T-helper 9 cell (primary cell): ENCODE measurements at regions not wholly inside any gene's neighbourhood (a gene's known extent, or its start where the extent isn't known, plus 50 kb on each side); places are given as distances from the start of the nearest gene placed in this dataset.
"Not testable (repeated sequence)": the region's sequence is repeated elsewhere in the genome, so short reads cannot be mapped to it uniquely, and the experiment has no call there.

Source experiments
- DNase-seq: peaks from one replicate; pipeline ENCODE4 v3.0.0-alpha.2; 2020

DNA sequence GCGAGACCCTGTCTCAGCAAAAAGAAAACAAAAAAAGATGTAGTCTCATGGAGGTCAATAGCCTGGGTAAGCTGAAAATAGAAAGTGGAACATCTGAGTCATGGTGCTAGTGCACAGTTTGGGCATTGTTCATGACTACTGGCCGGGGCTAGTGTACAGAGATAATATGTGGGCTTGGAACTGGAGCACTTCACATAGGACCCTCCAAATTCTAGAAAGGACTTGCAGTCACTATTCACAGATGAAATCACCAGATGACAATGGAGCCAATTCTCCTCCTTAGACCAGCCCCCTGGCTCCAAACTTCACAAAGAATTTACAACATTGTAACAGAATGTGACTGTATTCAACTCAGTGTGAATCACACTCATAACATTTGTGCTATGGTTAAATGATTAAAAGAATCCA, 367.8 kb upstream of the SLC7A11 start:
- DNase-seq, result no peak

DNA sequence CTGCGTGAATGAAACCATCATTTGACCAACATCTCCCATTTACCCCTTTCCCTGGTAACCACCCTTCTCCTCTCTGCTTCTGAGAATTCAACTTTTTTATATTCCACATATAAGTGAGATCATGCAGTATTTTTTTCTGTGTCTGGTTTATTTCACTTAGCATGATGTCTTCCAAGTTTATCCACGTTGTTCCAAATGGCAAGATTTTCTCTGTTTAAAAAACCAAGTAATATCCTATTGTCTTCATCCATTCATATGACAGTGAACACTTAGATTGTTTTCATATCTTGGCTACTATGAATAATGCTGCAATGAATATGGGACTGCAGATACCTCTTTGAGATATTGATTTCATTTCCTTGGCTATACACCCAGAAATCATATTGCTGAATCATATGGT, 362.4 kb upstream of the SLC7A11 start:
- DNase-seq, result no peak

- DNase-seq, result no peak
These were observed 360.5 kb upstream of the SLC7A11 start for GRCh38 chr4:138602664-138603063.

GRCh38 chr4:138599965-138600364, 357.8 kb upstream of the SLC7A11 start:
- DNase-seq, result no peak

DNA sequence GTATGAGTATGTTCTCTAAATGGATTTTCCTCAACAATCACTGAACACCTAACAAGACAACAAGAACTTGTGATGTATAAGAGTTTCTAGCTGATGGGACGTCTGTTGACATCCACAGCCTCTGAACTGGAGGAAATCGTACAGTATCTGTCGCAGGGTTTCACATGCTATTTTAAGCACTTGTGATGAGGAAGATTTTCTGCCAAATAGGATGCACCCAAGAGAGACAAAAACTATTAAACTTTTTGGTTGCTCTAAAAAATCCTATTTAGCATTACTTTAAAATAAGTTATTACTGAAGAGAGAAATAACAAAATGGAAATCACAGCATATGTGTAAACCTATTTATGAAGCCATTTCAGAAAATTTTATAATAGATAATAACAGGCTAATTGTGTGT, 356.1 kb upstream of the SLC7A11 start:
- no peak for DNase-seq

GRCh38 chr4:138596896-138597295, 354.7 kb upstream of the SLC7A11 start:
- DNase-seq, result no peak

DNA sequence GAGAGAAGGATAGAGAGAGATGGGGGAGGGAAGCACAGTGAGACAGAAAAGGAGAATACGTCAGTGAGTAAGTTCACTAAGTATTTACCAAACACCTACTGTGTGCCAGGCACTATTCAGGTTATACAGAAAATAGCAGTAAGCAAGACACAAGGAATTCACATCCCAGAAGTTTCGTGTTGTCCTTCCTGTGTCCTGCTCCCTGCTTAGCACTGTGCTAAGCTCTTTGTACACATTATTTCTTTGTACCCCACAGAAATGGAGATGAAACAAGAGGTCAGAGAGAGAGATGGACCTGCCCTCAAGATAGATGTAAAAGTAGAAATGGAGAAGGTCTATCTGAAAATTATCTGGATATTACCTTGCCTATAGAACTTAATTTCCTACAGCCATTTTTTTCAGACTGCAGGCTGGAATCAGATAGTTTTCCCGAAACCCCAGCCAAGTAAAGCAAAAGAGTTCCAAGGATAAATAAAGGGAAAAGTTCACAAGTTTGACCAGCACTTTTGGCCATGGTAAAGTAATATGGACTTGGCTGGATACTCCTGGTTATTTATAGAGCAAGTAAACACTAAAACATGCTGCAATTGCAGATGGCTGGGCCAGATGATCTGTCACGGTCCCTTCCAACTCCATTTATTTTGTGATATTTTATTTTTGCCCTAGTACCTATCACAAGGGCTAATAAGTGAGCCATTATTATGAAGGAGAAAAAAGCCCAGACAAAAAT, 353.7 kb upstream of the SLC7A11 start:
- DNase-seq, result no peak

DNA sequence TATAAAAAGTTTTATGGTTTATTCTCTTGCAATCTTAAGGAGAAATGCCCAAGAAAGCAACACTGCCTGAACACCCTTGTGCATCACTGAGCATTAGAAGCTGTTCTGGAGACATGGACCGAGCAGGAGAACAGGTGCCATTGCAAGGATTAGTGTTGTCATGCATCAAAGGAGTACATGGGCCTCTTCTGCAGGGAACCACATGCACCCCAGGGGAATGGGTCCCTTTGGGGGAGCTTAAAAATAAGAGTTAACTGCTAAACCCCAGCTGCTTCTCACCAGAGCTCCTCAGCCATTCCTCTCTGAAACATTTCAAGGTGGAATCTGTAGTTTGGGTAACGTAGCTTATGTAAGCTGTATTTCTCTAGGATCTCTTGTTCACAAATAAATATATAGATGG, 353.0 kb upstream of the SLC7A11 start:
- no peak for DNase-seq

DNA sequence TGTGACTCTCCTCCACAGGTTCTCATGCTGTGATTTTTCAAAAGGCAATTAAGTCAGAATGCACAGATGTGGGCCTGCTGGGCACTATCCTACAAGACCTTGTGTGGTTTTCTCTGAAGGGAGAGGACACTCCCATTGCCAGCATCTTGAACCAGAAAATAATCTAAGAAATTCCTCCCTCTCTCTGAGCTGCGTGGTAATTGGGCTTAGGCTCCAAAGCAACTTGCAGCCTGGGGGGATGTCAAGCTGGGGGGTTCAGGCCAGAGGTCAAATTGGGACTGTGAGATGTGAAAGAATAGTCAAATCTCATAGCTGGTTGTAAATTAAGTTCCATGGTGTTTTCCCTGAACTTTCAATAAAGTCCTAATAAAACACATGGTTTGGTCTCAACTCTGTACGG, 350.6 kb upstream of the SLC7A11 start:
- no peak for DNase-seq

DNA sequence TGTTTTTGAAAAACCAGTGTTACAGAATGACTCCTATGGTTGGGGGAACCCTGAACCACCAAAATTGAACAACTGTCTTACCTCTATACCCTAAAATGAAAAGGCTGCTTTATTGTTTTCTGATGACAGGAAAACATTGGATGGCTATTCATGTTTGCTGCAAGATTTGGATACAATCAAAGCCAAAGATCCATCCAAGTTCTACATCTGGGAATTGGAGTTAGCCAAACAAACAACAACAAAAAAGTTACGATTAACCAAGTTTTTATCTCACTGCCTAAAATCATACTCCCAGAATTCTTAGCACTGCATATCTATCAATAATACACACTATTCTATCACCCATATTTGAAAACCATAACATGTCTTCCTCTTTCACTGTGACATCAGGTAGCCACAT, 349.7 kb upstream of the SLC7A11 start:
- no peak for DNase-seq

DNA sequence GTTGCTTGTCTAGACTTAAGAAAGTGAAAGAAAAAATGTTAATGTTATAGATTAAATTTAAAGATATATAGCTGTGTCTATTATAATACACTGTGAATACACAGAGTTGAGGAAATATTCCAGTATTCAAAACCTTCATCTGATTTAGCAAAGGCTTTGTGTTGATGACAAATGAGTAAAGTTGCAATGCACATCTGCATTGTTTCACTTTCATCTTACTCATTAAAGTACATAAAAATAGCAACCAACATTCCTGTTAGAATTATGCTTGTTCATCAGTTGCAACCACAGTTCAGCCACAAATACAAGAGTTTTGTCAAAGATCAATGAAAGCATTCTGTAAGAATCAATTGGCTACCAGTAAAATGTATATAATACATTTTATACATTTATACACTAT, 346.4 kb upstream of the SLC7A11 start:
- DNase-seq, result no peak

GRCh38 chr4:138579146-138579545, 337.0 kb upstream of the SLC7A11 start:
- no peak for DNase-seq

DNA sequence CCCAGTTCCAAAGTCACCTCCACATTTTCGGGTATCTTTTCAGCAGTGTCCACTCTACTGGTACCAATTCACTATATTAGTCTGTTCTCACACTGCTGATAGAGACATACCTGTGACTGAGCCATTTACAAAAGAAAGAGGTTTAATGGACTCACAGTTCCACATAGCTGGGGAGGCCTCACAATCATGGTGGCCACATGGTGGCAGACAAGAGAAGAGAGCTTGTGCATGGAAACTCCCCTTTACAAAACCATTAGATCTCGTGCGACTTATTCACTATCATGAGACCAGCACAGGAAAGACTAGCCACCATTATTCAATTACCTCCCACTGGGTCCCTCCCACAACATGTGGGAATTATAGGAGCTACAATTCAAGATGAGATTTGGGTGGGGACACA, 335.7 kb upstream of the SLC7A11 start:
- DNase-seq, result not testable (repeated sequence)

- no peak for DNase-seq
These were observed 335.0 kb upstream of the SLC7A11 start for GRCh38 chr4:138577145-138577544.

DNA sequence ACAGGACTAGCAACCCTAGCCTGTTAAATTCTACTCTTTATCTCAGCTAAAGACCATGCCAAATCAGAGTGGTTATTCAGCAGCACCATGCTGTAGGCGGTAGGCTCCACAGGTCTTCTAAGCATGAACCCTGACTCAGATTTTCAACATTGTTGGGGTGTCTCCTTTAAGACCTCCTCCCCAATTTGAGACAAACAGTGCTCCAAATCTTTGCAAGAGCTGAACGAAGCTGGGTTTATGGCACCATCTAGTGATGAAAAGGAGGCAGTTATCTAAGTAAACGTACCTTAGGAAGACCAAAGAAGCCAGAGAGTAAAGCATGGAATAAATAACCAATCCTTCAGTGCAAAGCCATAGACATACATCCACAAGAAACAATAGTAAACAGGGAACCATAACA, 334.5 kb upstream of the SLC7A11 start:
- no peak for DNase-seq

- no peak for DNase-seq
These were observed 331.1 kb upstream of the SLC7A11 start for GRCh38 chr4:138573246-138573645.

GRCh38 chr4:138572007-138572406, 329.9 kb upstream of the SLC7A11 start:
- no peak for DNase-seq

DNA sequence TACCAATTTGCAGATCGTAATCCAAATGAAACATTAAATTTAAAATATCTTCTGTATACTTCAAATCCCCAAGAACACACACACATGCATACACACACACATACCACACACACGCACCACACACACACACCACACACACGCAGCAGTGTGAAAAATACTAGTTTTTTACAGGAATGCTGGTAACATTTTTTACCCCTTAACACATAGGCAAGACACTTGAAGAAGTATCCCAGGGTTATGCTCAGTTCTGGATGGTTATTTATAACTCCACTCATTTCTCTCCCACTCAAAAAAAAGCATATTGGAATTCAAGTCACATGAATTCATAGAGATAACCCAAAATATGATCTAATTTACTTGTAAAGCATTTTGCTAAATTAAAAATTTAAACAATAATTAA, 325.5 kb upstream of the SLC7A11 start:
- DNase-seq, result no peak

DNA sequence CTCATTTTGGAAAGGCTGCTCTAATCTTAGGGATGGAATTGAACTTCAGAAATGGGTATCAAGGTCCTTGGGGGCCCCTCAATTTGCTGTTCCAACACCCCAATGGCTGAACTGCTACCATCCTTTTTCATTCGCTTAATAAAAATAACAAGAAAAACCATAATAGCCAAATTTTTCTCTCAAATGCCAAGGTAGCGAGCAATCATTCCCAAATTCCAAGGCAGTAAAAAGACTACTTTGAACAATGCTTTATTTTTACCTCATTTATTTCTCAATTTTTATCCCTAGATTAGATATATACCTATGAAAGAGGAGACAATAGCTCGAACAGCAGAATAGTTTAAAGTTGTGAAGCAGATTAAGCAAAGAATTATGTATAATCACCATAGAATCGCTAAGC, 323.4 kb upstream of the SLC7A11 start:
- DNase-seq, result no peak

GRCh38 chr4:138562544-138562991, 320.4 kb upstream of the SLC7A11 start:
- DNase-seq, result no peak

GRCh38 chr4:138561906-138562305, 319.8 kb upstream of the SLC7A11 start:
- DNase-seq, result no peak

- no peak for DNase-seq
These were observed 319.2 kb upstream of the SLC7A11 start for GRCh38 chr4:138561276-138561880.

GRCh38 chr4:138560448-138560847, 318.3 kb upstream of the SLC7A11 start:
- no peak for DNase-seq

- no peak for DNase-seq
These were observed 316.7 kb upstream of the SLC7A11 start for GRCh38 chr4:138558886-138559285.

DNA sequence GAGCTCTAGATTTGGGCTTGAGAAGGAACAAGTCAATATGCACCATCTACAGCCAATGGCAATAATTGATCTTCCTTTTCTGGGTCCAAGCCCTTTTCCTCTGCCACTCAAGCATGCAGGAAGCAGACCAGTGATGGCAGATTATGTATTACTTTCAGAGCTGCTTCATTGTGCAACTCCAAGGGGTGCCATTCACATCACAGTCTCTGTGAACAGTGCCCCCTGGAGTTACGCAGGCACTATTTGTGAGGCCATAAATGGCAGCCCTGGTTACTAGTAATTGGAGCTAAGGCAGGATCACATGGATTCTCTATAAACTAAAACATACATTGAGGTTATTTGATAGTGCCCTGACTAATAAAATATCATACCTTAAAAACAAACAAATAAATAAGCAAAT, 313.4 kb upstream of the SLC7A11 start:
- DNase-seq, result no peak
